HK-2 (cell line): ENCODE measurements at regions not wholly inside any gene's neighbourhood (a gene's known extent, or its start where the extent isn't known, plus 50 kb on each side); places are given as distances from the start of the nearest gene placed in this dataset.
A peak's percentile ranks its signal among the peaks of the same experiment; 100 is the strongest.
"Not testable (repeated sequence)": the region's sequence is repeated elsewhere in the genome, so short reads cannot be mapped to it uniquely, and the experiment has no call there.

Experiments used
- DNase-seq: peaks from one replicate; pipeline ENCODE4 v3.0.0-alpha.2; 2018; ENCODE audit not compliant: unreplicated experiment

GRCh38 chr13:70792121-70792520, 683.9 kb upstream of the KLHL1 start:
- no peak for DNase-seq

DNA sequence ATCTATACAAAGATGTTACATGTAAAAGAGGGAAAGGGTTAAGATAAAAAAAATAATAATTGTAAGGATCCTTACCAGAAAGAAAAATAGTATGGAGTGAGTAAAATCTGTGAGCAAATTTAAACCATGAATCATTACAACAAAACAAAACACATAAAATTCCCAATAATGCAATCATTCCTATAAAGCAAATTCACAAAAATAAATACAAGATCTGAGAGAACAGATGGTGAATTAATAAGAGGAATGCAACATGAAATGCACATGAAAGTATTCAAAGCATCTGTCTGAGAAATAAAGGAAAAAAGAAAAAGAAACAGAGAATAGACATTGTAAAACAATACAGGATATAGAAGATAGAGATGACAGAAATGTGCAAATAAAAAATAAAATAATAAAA, 681.5 kb upstream of the KLHL1 start:
- no peak for DNase-seq

- DNase-seq = no peak
Measured at GRCh38 chr13:70788074-70788473, 679.8 kb upstream of the KLHL1 start.

DNA sequence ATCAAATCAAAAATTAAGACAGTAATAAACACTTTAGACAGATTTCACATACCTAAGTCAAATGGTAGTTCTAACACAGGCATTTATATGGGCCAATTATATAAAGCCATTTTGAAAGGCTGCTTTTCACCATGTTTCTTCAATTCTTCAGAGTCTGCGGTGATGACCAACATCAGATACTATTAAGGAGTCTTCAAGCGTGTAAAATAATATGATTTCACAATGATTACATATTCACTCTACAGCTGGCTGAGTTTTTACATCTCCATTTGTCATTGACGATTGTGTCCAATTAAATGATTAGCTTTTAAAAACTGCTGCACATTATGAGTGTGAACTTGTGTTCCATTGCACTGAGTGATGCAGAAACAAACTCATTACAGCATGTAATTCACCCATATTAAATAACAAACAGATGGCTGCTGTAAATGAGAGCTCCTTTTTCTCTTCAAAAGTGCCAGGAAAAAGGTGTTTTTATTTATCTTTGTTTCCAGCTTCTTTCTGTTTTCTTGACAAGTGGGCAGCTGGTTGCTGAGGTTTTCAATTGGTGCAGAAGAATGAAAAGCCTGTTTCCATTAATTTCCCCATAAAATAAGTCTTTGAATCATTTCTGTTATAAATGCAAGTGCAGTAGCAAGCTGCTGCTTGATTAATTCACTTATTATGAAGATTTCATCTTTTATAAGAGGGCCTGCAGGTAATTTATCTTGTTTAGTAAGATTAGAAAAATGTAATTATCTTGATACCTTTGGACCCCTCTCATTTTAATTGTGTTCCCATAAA, 676.1 kb upstream of the KLHL1 start:
- DNase-seq = no peak

DNA sequence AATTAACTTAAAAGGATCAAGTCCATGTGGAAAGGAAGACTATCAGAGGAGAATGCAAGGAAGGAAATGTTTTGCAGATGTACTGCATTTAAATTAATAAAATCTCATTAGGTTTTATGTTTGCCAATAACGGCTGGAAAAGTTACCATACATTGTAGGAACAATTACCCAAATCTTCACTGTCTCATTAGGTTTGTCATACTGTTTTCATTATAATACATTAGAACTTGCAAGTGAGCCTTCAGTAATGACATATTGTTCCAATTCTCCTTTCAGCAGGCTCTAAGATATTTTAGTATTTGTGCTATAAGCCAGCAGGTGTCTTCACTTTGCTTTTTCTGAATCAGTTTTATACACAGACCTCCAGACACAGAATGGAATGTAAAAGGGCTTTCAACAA, 661.6 kb upstream of the KLHL1 start:
- no peak for DNase-seq

GRCh38 chr13:70758932-70759331, 650.7 kb upstream of the KLHL1 start:
- DNase-seq = no peak

DNA sequence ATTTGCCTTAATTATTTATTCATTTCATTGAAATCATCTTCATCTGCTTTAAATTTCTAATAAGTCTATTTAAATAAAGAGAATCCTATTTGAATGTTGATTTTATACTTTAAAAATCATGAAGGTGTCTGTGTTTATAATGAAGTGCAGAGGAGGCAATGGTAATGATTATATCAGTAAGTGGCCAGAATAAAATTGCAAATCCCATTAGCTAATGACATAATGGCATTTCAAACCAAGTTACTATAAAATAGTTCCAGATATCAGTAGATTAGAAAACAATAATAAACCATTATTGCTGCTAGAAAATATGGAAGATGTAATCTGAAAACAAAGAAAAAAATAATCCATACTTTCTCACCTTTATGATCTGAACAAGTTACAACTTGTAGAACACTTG, 647.8 kb upstream of the KLHL1 start:
- DNase-seq = no peak

DNA sequence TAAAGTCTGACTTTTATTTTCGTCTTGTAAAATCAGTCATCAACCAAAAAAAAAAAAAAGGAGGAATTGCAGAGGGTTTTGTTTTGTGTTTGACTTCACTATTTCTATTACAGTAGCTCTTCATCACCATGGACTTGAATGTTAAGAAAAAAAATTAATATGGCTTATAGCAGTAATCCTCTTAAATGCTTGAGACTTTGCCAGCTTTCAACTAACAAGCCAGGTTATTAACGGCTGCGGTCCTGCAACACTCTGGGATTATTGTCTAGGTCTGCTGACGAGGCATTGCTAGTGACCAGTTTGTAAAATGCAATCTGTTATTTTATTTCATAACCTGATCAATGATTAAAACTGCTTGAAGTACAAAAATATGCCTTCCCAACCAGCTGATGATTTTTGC, 647.2 kb upstream of the KLHL1 start:
- DNase-seq = no peak

DNA sequence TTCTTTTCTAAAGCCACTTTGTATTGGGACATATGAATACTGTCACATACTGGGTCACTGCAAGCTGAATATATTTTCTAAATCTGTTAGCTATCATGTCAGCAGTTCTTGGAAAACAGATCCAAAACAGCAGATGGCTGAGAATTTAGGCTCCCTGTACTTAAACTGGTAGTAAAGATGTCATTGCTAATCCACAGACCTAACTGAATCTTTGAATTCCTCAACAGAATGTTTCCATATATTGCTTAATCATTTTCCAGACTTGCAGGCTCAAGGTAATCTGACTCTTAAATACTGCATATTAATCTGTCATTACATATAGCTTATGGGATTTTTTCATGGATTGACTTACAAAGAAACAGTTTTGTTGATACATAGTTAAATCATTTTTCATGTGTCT, 639.0 kb upstream of the KLHL1 start:
- DNase-seq = no peak

GRCh38 chr13:70746469-70746868, 638.2 kb upstream of the KLHL1 start:
- not testable (repeated sequence) for DNase-seq

DNA sequence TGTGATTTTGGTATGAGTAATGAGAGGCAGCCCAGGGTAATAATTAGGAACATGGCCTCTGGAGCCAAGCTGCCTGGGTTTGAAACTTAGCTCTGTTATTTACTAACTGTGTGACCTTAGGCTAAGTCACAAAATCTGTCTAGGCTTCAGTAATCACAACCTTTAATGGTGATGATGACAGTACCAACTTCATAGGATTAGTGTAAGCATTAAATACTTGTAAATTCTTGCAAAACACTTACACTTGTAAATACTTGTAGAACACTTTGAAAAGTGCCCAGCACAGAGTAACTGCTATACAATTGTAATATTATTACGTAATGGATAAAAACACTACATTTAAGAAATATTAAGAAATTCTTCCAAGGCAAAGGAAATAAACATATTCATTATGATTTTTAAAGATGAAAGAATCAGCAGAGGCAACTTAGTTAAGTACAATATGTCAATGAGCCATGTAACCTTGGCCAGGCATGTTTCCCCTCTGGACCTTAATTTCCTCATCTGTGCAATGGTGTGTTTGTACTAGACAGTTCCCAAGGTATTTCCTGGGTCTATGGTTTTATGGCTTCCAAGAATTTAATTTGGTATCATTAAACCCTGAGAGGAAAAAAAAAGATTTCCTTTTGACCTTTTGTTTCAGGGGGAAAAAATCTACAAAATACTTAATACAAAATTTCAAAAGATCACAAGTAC, 628.5 kb upstream of the KLHL1 start:
- no peak for DNase-seq

- no peak for DNase-seq
Measured at GRCh38 chr13:70732611-70733010, 624.4 kb upstream of the KLHL1 start.

DNA sequence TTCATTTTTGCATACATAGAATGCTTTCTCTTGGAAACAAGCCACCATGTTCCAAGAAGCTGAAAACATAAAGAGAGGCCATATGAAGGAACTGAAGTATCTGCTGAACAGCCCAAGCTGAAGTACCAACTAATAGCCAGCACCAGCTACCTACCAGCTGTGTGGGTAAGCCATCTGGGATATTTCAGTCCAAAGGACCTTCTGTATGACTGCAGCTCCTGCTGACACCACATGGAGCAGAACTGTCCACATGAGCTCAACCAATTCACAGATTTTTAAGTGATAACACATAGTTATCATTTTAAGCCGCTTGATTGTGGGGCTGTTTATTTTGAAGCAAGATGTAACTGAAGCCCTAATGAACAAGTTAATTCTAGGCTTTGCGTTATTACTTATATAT, 621.1 kb upstream of the KLHL1 start:
- no peak for DNase-seq

DNA sequence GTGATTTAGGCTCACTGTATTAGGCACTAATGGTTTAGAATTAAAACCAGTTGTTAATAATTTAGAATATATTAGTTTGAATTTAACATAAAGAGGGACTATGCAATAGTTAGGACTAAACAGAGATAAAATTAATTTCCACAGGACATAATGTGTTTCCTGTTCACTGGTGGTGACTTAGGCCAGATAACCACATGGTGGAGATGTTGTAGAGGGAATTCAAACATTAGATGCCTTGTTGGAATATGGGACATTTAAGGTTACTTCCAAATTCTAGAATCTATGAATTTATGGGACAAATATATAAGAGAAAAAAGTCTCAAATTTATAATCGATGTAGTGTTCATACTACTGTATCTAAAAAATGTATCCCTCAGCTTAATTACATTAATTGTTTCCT, 615.5 kb upstream of the KLHL1 start:
- no peak for DNase-seq

DNA sequence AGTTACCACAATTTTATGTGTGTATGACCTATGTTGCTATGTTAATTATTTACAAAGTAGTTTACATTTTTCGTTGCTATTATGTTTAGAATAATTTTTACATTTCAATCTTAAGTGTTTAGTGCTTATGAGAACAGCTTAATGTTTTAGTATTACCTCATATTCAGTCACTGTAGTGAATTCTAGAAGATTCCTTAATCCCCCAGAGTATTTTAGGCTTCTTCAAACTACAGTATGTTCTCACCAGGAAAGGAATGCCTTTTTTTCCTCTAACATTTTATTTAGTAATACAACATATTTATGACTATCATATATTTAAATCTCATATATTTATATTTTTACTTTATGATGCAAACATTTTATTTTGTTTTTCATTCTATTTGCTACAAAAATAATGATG, 612.1 kb upstream of the KLHL1 start:
- DNase-seq = no peak

DNA sequence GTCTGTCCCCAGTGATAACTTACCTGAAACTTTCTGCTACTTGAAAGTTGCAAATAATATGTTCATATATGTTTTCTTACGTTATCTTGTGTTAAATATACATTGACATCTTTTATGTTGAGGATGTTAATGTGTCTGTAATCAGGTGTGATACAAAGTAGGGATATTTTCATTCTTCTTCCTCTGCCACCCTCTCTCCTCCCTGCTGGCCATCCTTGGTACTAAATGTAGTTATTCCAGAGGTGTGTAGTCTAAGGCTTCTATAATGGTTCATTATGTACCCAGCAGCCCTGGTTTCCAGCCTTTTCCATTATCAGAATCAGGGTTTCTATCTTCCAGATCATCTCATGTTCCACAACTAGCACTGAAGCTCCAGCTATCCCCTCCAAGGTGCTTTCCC, 606.7 kb upstream of the KLHL1 start:
- no peak for DNase-seq

DNA sequence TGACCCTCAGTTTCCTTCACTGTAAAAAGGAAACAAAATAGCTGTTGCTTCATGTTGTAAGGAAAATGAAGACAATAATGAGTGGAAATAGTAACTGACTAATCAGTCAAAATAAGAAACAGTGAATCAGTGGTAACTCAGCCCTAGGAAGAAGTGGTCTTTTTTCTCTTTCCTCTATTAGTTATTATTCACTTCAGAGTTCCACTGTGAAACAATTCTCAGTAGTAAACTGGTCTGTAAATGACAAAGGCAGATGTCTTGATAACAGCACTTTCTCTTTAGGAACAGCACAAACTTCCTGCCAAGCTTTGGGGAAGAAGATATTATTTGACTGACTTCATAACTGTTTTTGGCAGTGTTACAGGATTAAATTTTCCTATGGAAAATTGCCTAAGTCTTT, 600.5 kb upstream of the KLHL1 start:
- no peak for DNase-seq

DNA sequence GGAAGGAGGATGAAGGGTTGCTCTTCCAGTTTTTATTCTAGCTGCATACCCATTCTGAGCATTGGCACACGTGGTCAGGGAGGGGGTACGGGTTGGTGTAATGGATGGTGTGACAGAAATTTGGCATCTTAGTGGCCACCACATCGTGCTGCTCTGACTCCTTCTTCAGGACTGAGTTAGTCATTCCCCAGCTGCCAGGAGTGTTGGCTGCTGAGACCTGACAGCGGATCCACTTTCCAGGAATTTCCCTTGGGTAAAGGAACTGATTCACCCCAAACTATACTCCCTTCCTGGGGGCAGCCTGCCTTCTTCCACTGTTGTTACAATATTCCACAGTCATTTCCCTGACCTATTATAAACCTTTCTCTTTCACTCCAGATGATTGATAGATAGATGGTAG, 595.5 kb upstream of the KLHL1 start:
- DNase-seq = peak; percentile 3

GRCh38 chr13:70694996-70695715, 586.9 kb upstream of the KLHL1 start:
- DNase-seq = no peak

DNA sequence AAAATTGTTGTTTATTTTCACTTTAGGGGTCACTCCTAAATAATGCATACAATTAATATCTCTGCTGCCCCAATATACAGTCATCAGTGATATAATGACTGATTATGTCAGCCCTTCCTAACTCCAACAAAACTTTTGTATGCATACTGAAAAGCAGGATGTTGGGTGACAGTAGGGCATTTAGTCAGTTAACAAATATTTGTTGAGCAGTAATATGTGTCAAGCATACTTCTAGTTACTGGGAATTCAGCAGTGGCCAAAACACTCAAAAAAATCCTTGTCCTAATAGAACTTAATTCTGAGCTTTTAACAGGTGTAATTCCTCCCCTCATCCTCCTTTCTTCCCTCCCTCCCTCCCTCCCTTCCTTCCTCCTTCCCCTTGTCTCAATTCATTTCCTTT, 560.7 kb upstream of the KLHL1 start:
- no peak for DNase-seq

GRCh38 chr13:70668293-70668692, 560.0 kb upstream of the KLHL1 start:
- peak; percentile 24 for DNase-seq

DNA sequence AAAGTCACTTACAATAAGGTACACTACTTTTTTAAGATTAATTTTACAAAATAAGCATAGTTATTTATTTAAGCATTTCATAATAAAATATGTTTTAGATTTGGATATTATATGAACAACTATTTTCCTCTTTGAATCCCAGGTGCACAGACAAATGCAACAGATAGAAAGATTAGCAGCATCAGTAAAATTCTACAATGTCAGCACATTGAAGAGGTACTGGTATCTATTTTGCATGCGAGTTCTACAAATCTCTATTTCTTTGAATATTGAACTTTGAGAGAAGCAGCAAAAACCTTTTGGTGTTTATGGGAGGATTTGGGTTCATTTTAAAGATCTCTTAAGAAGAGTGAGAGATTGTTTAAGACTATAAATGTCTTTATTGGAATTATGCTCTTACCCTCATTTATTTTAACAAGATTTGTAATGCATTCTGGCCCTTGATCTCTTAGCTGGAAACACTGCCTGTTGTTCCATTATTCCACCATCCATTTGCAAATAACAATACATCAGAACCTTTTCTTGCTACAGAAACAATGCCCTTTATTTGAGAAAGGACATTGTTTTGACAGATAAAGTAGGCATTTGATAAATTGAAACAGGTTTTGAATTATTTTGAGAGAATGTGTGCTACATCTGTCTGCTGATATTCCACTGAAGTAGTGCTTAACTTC, 558.8 kb upstream of the KLHL1 start:
- DNase-seq = no peak
